GM12872 (cell line): ENCODE measurements at regions not wholly inside any gene's neighbourhood (a gene's known extent, or its start where the extent isn't known, plus 50 kb on each side); places are given as distances from the start of the nearest gene placed in this dataset.

Experiments
- TF ChIP-seq, protein P1 (sequence below): IDR thresholded peaks from 3 replicates; pipeline ENCODE4 v1.5.1; 2011; ENCODE audit warnings: low read depth, mild to moderate bottlenecking, low read length, moderate library complexity; ENCODE audit not compliant: insufficient read depth

DNA sequence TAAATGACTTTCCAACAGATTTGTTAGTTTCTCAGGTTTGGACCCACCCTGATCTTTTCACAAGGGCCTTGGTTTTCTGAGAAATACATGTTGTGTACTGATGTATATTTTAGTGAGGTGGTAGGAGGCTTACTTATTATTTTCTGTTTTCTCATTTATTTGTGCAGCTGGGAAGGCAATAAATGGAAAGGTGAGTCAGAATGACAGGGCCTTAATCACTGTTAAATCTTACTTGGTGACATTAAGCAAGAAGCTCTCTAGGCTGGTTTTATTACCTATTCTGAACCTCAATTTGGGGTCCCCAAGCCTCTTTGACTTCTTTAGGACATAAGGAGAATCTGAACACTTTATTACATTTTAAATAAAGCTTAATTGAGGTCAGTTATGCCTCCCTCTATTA, 214.0 kb upstream of the DAB2 start:
- TF ChIP-seq, protein P1, sequence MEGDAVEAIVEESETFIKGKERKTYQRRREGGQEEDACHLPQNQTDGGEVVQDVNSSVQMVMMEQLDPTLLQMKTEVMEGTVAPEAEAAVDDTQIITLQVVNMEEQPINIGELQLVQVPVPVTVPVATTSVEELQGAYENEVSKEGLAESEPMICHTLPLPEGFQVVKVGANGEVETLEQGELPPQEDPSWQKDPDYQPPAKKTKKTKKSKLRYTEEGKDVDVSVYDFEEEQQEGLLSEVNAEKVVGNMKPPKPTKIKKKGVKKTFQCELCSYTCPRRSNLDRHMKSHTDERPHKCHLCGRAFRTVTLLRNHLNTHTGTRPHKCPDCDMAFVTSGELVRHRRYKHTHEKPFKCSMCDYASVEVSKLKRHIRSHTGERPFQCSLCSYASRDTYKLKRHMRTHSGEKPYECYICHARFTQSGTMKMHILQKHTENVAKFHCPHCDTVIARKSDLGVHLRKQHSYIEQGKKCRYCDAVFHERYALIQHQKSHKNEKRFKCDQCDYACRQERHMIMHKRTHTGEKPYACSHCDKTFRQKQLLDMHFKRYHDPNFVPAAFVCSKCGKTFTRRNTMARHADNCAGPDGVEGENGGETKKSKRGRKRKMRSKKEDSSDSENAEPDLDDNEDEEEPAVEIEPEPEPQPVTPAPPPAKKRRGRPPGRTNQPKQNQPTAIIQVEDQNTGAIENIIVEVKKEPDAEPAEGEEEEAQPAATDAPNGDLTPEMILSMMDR: no peak

DNA sequence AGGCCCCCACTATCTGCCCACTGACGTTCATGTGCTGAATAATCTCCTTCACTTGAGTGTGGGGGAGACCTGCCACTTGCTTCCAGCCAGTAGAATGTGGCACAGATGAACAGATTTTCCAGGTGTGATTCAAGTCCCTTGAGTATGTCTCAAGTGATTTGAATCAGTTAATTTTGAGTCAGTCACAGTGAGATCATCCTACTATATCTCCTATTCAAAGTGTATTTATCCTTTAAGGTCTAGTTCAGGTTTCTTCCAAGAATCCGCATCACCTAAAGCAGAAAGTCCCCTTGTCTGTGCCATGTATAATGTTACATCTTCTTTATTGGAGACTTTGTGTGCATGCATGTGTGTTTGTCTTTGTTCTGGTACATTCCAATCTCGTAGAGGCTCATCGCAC, 208.3 kb upstream of the DAB2 start:
- TF ChIP-seq, protein P1: no peak

DNA sequence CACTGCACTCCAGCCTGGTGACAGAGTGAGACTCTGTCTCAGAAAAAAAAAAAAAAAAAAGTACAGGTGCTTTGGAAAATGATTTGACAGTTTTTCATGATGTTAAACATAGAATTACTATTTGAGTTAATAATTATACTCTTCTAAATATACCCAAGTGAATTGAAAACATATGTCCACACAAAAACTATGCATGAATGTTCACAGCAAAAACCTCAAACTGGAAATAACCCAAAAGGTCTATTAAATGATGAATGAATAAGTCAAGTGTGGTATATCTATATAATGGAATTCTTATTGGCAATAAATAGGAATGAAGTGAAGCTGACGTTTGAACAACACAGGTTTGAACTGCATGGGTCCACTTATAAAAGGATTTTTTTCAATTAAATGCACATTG, 207.2 kb upstream of the DAB2 start:
- TF ChIP-seq, protein P1: no peak

GRCh38 chr5:39629946-39630345, 205.2 kb upstream of the DAB2 start:
- TF ChIP-seq, protein P1: no peak

DNA sequence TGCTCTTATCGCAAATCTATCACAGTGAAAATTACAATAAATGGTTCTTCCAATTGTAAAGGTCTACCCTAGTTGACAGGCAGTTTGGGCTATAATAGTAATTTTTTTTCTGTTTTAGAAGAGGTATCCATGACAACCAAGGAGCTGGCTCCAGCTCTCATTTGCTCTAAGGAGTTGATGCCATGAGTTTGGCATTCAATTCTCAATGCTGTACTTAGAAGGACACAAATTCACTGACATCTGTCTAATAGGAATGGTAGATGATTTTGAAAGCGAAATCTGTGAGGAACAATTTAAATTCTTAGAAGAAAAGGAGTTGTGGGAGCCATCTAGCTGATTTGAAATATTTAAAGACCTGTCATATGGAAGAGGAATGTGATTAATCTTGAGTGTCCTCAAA, 203.6 kb upstream of the DAB2 start:
- TF ChIP-seq, protein P1: no peak

DNA sequence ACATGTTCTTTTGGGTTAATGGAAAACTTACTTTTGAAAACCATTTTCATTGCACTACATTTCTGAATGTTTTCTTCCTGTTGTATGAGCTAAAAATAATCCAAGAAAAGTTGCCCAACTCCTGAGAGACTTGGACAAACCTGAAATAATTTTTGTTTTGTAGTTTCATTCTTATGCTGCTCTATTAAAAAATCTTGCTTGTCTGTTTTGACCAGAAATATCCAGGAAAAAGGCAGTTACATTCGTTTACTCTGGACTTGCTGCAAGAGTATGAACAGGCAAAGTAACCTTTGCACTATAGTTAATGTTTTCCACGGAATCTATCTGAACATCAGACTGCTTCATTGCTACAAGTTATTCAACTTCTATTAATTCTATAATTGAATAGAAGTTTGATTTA, 200.1 kb upstream of the DAB2 start:
- TF ChIP-seq, protein P1: no peak

DNA sequence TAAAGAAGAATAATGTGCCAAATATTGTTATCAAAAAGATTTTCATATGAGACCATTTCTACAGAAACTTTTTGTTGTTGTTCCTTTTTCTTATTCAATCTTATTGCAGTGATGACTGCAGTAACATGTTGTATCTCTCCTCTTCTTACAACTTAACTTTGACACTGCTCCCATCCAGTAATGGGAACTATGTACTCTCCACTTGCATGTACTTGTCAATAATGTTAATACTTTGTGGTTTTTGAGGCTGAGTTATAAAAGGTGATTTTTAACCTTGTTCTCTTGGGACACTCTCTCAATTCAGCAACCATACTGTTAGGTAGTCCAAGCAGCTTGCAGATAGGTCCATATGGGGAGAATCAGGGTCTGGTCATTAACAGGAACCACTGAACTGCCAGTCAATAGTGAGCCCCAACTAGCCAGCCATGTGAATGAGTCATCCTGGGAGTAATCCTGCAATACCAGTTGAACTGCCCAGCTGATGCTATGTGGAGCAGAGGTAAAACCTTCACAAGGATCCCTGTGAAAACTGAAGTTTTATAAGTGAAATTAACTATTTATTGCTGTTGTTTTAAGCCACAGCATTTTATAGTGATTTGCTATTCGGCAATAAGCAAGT, 199.6 kb upstream of the DAB2 start:
- TF ChIP-seq, protein P1: no peak
